ACC112 (cell line): ENCODE measurements at regions not wholly inside any gene's neighbourhood (a gene's known extent, or its start where the extent isn't known, plus 50 kb on each side); places are given as distances from the start of the nearest gene placed in this dataset.

ENCODE experiments used
- H2AFZ ChIP-seq: fragments of 200-600 bp; sonication (generic); one replicate; pipeline ENCODE4 v1.6.0; 2017; ENCODE audit warnings: antibody characterized with exemption, low read length; ENCODE audit not compliant: unreplicated experiment
- H3K27ac ChIP-seq: fragments of 200-600 bp; sonication (generic); 2 replicates; pipeline ENCODE4 v1.5.1; 2014; ENCODE audit warnings: low read depth, mild to moderate bottlenecking, antibody characterized with exemption, low read length, moderate library complexity
- H3K27me3 ChIP-seq: fragments of 200-600 bp; sonication (generic); 2 replicates; pipeline ENCODE4 v1.6.1; 2014; ENCODE audit warnings: mild to moderate bottlenecking, antibody characterized with exemption, low read length, moderate library complexity, mixed read lengths; ENCODE audit not compliant: insufficient read depth
- H3K36me3 ChIP-seq: fragments of 200-600 bp; sonication (generic); 2 replicates; pipeline ENCODE4 v1.6.1; 2016; ENCODE audit warnings: mild to moderate bottlenecking, antibody characterized with exemption, low read length, moderate library complexity, mixed read lengths; ENCODE audit not compliant: insufficient read depth
- H3K4me1 ChIP-seq: fragments of 200-600 bp; sonication (generic); one replicate; pipeline ENCODE4 v1.6.1; 2016; ENCODE audit warnings: low read length, mixed read lengths; ENCODE audit not compliant: insufficient read depth, unreplicated experiment, control insufficient read depth
- H3K4me3 ChIP-seq: fragments of 200-600 bp; sonication (generic); 2 replicates; pipeline ENCODE4 v1.5.1; 2014; ENCODE audit warnings: mild to moderate bottlenecking, low read depth, low read length
- H3K79me2 ChIP-seq: fragments of 200-600 bp; sonication (generic); one replicate; pipeline ENCODE4 v1.6.0; 2016; ENCODE audit warnings: low read length; ENCODE audit not compliant: control insufficient read depth, unreplicated experiment, insufficient read depth

DNA sequence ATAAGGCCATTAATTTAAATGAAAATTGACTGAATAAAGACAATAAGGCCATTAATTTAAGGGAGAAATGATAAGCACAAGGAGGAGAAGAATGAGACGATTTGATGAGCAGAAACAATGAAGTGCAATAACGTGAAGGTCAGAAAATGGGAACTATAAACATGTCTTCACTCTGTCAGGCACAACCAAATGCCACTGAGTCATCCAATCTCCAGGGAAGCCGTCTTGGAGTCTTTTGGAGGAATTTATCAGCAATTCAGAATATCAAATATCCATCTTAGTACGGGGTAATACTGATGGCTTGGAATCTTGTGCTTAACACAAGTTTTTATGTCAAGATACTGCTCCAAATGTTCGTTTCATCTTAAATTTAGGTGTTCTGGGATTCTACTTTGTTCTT lies 159.9 kb downstream of the CAPZA3 start:
- H3K27ac ChIP-seq, result no peak overlapping the region
- H3K79me2 ChIP-seq, result no peaks in the 10 kb centered on the region
- no peaks in the 10 kb centered on the region for H3K27me3 ChIP-seq
- H3K4me3 ChIP-seq, result no peak overlapping the region
- H3K36me3 ChIP-seq, result no peaks in the 10 kb centered on the region
- H3K4me1 ChIP-seq, result peaks cover 5% of the 10 kb centered on the region
- peak overlapping the region; percentile 22 for H2AFZ ChIP-seq

GRCh38 chr12:18898470-18898869 lies 160.6 kb downstream of the CAPZA3 start:
- Histone ChIP-seq H3K27ac (no peak overlapping the region), H2AFZ (no peak overlapping the region), H3K4me3 (no peak overlapping the region), H3K36me3 (no peaks in the 10 kb centered on the region), H3K27me3 (no peaks in the 10 kb centered on the region), H3K79me2 (no peaks in the 10 kb centered on the region), H3K4me1 (peaks cover 5% of the 10 kb centered on the region)

- H3K79me2 ChIP-seq, result no peaks in the 10 kb centered on the region
- no peaks in the 10 kb centered on the region for H3K36me3 ChIP-seq
- H3K4me1 ChIP-seq, result peaks cover 5% of the 10 kb centered on the region
- H3K27ac ChIP-seq, result no peak overlapping the region
- H3K4me3 ChIP-seq, result no peak overlapping the region
- no peaks in the 10 kb centered on the region for H3K27me3 ChIP-seq
- no peak overlapping the region for H2AFZ ChIP-seq
Measured at GRCh38 chr12:18899162-18899561, 161.2 kb downstream of the CAPZA3 start.

GRCh38 chr12:18899678-18900317 lies 161.9 kb downstream of the CAPZA3 start:
- peak overlapping the region; percentile 3 for H2AFZ ChIP-seq
- no peaks in the 10 kb centered on the region for H3K27me3 ChIP-seq
- H3K4me1 ChIP-seq, result peaks cover 5% of the 10 kb centered on the region
- no peak overlapping the region for H3K4me3 ChIP-seq
- H3K27ac ChIP-seq, result no peak overlapping the region
- no peaks in the 10 kb centered on the region for H3K79me2 ChIP-seq
- no peaks in the 10 kb centered on the region for H3K36me3 ChIP-seq

DNA sequence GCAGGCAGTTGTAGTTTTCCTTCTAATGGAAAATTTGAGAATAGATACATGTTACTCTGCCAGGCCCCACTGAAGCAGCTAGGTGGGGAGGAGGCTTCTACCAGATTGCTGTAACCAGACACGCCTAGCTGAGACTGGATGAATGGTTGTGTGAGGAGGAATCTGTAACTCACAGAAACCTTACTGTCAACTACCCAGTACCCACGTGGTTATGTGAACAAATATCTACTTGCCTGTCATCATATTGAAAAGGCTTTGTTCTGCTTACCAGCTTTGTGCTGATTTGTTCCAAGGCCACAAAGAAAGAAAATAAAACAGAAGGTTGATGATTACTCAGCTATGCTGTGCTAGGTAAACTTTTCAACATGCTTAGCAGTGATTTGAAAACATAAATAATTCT lies 167.2 kb downstream of the CAPZA3 start:
- Histone ChIP-seq H3K4me1 (no peaks in the 10 kb centered on the region), H3K79me2 (no peaks in the 10 kb centered on the region), H3K27ac (no peak overlapping the region), H3K36me3 (no peaks in the 10 kb centered on the region), H3K4me3 (no peak overlapping the region), H2AFZ (no peak overlapping the region), H3K27me3 (no peaks in the 10 kb centered on the region)

DNA sequence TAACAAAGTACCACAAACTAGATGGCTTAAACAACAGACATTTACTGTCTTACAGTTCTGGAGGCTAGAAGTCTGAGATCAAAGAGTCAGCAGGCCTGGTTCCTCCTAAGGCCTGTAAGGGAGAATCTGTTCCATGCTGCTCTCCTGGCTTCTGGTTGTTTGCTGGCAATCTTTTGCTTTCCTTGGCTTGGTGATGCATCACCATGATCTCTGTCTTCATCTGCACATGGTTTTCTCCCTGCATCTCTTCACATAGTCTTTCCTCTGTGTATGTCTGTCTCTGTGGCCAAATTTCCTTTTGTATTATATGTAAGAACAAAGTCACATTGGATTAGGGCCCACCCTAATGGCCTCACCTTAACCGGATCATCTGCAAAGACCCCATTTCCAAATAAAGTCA lies 168.5 kb downstream of the CAPZA3 start:
- Histone ChIP-seq H3K36me3 (no peaks in the 10 kb centered on the region), H3K27ac (no peak overlapping the region), H3K79me2 (no peaks in the 10 kb centered on the region), H3K4me1 (no peaks in the 10 kb centered on the region), H3K4me3 (no peak overlapping the region), H2AFZ (no peak overlapping the region), H3K27me3 (no peaks in the 10 kb centered on the region)

GRCh38 chr12:18907127-18907526 lies 169.2 kb downstream of the CAPZA3 start:
- no peak overlapping the region for H3K27ac ChIP-seq
- H3K4me3 ChIP-seq, result no peak overlapping the region
- no peaks in the 10 kb centered on the region for H3K4me1 ChIP-seq

GRCh38 chr12:18907728-18908127 lies 169.8 kb downstream of the CAPZA3 start:
- no peaks in the 10 kb centered on the region for H3K4me1 ChIP-seq
- H3K27ac ChIP-seq, result no peak overlapping the region
- H3K4me3 ChIP-seq, result no peak overlapping the region
- no peaks in the 10 kb centered on the region for H3K36me3 ChIP-seq
- no peaks in the 10 kb centered on the region for H3K79me2 ChIP-seq
- peak overlapping the region; percentile 47 for H2AFZ ChIP-seq
- no peaks in the 10 kb centered on the region for H3K27me3 ChIP-seq

More at GRCh38 chr12:18907127-18907526, 169.2 kb downstream of the CAPZA3 start:
- Histone ChIP-seq H2AFZ (peak overlapping the region; percentile 47), H3K27me3 (no peaks in the 10 kb centered on the region), H3K79me2 (no peaks in the 10 kb centered on the region), H3K36me3 (no peaks in the 10 kb centered on the region)

GRCh38 chr12:18908191-18908590 lies 170.3 kb downstream of the CAPZA3 start:
- H3K4me1 ChIP-seq, result no peaks in the 10 kb centered on the region
- no peaks in the 10 kb centered on the region for H3K36me3 ChIP-seq
- no peak overlapping the region for H3K4me3 ChIP-seq
- H2AFZ ChIP-seq, result no peak overlapping the region
- no peaks in the 10 kb centered on the region for H3K27me3 ChIP-seq
- no peak overlapping the region for H3K27ac ChIP-seq
- H3K79me2 ChIP-seq, result no peaks in the 10 kb centered on the region

- Histone ChIP-seq H3K36me3 (no peaks in the 10 kb centered on the region), H3K27me3 (peaks cover 17% of the 10 kb centered on the region; the same call in 1 of the 2 replicates), H3K27ac (no peak overlapping the region), H3K79me2 (no peaks in the 10 kb centered on the region), H2AFZ (no peak overlapping the region), H3K4me3 (no peak overlapping the region), H3K4me1 (no peaks in the 10 kb centered on the region)
Measured at GRCh38 chr12:18919871-18920511, 182.1 kb downstream of the CAPZA3 start.

GRCh38 chr12:18922851-18923250 lies 184.9 kb downstream of the CAPZA3 start:
- H3K4me1 ChIP-seq, result no peaks in the 10 kb centered on the region
- peaks cover 17% of the 10 kb centered on the region; the same call in 1 of the 2 replicates for H3K27me3 ChIP-seq
- H3K27ac ChIP-seq, result no peak overlapping the region
- H3K36me3 ChIP-seq, result no peaks in the 10 kb centered on the region
- H3K79me2 ChIP-seq, result no peaks in the 10 kb centered on the region
- H2AFZ ChIP-seq, result no peak overlapping the region
- no peak overlapping the region for H3K4me3 ChIP-seq
